ENCODE measurements at regions not wholly inside any gene's neighbourhood (a gene's known extent, or its start where the extent isn't known, plus 50 kb on each side); places are given as distances from the start of the nearest gene placed in this dataset.

DNA sequence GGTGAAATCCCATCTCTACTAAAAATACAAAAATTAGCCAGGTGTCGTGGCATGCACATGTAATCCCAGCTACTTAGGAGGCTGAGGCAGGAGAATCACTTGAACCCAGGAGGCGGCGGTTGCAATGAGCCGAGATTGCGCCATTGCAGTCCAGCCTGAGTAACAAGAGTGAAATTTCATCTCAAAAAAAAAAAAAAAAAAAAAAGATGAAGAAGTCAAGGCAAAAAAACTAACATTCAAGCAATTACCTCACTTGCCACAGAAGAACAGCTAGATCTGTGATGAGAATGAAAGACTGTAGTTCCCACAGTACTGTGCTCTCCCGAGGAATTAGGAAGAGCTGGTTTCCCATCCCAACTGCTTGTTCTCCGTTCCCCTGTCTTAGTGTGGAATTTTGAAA lies 144.7 kb upstream of the ECI2 start:
- no peaks in the 10 kb centered on the region for H3K36me3 ChIP-seq
- no peak for ATAC-seq
- no peak overlapping the region for H3K4me3 ChIP-seq
- TF ChIP-seq, protein P1, sequence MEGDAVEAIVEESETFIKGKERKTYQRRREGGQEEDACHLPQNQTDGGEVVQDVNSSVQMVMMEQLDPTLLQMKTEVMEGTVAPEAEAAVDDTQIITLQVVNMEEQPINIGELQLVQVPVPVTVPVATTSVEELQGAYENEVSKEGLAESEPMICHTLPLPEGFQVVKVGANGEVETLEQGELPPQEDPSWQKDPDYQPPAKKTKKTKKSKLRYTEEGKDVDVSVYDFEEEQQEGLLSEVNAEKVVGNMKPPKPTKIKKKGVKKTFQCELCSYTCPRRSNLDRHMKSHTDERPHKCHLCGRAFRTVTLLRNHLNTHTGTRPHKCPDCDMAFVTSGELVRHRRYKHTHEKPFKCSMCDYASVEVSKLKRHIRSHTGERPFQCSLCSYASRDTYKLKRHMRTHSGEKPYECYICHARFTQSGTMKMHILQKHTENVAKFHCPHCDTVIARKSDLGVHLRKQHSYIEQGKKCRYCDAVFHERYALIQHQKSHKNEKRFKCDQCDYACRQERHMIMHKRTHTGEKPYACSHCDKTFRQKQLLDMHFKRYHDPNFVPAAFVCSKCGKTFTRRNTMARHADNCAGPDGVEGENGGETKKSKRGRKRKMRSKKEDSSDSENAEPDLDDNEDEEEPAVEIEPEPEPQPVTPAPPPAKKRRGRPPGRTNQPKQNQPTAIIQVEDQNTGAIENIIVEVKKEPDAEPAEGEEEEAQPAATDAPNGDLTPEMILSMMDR (IDR thresholded peaks at IDR 0.05): no peak
- peaks cover 0 to 16% (median 0%) of the 10 kb centered on the region in 7 donors for H3K27me3 ChIP-seq
- WGBS, 2 donors: 95 to 96% methylated on average over 7 of the region's 7 CpGs
- no peak for DNase-seq
- no peaks in the 10 kb centered on the region for H3K9me3 ChIP-seq
- H3K27ac ChIP-seq: no peak overlapping the region
- intact Hi-C loops (cut with DNase I): no loop called here
- peaks cover 0 to 10% (median 5%) of the 10 kb centered on the region in 9 donors for H3K4me1 ChIP-seq

DNA sequence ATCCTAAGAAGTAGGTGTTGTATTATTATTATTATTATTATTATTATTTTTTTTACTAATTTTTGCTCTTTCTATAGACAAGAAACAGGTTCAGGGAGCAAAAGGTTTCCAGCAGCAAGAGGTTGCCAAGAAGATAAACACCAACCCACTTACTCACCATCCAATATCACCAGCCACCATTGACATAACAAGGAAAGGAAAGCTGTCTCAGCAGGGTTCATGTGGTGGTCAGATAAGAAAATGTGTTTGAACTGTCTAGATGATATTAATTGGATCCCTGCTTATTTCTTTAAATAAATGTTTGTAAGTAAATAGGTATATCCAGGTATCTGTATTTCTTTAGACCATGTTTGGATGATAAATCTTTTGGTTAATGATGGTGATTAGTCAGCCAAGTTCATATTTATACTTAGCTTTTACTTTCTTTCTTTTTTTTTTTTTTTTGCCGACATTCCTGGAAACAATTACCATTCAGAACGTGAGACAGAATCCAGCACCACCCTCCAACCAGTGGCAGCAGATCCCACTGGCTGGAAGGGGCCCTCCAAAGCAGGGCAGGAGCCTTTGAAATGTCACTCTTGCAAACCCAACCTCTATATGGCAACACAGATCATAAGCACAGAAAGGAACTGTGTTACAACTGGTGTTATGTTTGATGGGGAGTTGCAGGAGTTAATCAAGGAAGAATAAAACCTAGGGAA lies 139.2 kb upstream of the ECI2 start:
- intact Hi-C loops (cut with DNase I): no loop called here
- Histone ChIP-seq H3K36me3 (no peaks in the 10 kb centered on the region), H3K4me1 (peaks cover 0 to 9% (median 0%) of the 10 kb centered on the region in 9 donors), H3K27me3 (no peaks in the 10 kb centered on the region), H3K9me3 (no peaks in the 10 kb centered on the region), H3K27ac (no peak overlapping the region), H3K4me3 (no peak overlapping the region)
- ATAC-seq (no peak), DNase-seq (no peak)
- WGBS, 2 donors: 12 to 19% methylated on average over 2 of the region's 2 CpGs
- TF ChIP-seq, protein P1 (IDR thresholded peaks at IDR 0.05): no peak

DNA sequence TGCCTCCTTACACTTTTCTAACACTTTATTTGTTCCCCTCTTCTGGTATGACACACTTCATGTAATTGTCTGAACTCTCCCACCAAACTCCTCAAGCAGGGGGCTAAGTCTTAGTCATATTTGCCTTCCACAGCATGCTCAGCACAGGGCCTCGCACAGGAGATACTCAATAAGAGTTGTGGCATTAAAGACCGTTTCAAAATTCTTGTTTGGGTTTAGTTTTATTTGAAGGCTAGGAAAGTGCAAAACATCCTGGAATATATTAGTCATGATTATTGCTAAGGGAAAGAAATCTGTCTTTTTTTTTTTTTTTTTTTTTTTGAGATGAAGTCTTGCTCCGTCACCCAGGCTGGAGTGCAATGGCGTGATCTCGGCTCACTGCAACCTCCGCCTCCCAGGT lies 137.6 kb upstream of the ECI2 start:
- H3K36me3 ChIP-seq: no peaks in the 10 kb centered on the region
- intact Hi-C loops (cut with DNase I): no loop called here
- WGBS, 2 donors: 91 to 92% methylated on average over 6 of the region's 6 CpGs
- ATAC-seq (no peak), DNase-seq (no peak)
- H3K27ac ChIP-seq: no peak overlapping the region
- TF ChIP-seq, protein P1 (IDR thresholded peaks at IDR 0.05): no peak
- no peak overlapping the region for H3K4me3 ChIP-seq
- no peaks in the 10 kb centered on the region for H3K27me3 ChIP-seq
- peaks cover 0 to 9% (median 0%) of the 10 kb centered on the region in 9 donors for H3K4me1 ChIP-seq
- H3K9me3 ChIP-seq: no peaks in the 10 kb centered on the region

DNA sequence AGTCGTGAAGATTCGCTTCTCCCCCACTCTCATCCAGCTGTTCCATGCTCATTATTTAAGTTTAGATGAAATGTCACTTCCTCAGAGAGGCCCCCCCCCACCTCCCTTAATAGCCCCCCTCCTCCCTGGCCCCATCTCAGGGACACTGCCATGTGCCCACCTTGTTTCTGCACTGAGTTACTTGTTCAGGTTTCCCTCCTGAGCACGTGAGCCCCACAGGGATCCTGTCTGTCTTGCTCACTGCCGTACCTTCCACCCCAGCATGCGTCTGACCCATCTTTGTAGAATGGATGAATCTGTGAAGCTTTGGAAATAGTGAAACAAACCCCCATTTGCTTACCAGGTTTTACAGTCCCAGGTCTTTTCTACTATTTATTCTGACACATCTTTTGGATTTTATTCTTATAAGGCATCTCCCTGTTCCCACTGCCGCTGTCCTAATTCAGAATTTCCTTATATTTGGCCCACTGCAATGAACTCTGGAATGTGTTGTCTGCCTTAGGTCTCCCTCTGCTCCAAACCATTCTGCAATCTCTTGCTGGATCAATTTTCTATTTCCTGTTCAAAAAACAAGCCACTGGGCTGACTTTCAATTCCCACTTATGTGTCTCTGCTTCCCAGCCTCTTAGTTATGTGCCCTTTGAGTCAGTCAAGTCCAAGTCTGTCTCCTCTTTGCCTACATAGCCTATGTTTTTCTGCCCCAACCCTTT lies 136.5 kb upstream of the ECI2 start:
- Histone ChIP-seq H3K4me3 (no peak overlapping the region), H3K4me1 (peaks cover 0 to 9% (median 0%) of the 10 kb centered on the region in 9 donors), H3K9me3 (no peaks in the 10 kb centered on the region), H3K36me3 (no peaks in the 10 kb centered on the region), H3K27me3 (no peaks in the 10 kb centered on the region), H3K27ac (no peak overlapping the region)
- intact Hi-C loops (cut with DNase I): no loop called here
- WGBS, 2 donors: 90 to 92% methylated on average over 6 of the region's 6 CpGs
- DNase-seq (no peak), ATAC-seq (no peak)
- TF ChIP-seq, protein P1 (IDR thresholded peaks at IDR 0.05): no peak

Measured in heart right ventricle (tissue), 16 donors.